GM19372 (cell line): ENCODE measurements at regions not wholly inside any gene's neighbourhood (a gene's known extent, or its start where the extent isn't known, plus 50 kb on each side); places are given as distances from the start of the nearest gene placed in this dataset.
"Not testable (repeated sequence)": the region's sequence is repeated elsewhere in the genome, so short reads cannot be mapped to it uniquely, and the experiment has no call there.

Experiments used
- ATAC-seq: cut with Tn5 transposase; IDR thresholded peaks from one replicate; pipeline ENCODE4 v1.9.1; 2021; ENCODE audit warnings: mild to moderate bottlenecking, low read depth, moderate library complexity; ENCODE audit not compliant: unreplicated experiment

DNA sequence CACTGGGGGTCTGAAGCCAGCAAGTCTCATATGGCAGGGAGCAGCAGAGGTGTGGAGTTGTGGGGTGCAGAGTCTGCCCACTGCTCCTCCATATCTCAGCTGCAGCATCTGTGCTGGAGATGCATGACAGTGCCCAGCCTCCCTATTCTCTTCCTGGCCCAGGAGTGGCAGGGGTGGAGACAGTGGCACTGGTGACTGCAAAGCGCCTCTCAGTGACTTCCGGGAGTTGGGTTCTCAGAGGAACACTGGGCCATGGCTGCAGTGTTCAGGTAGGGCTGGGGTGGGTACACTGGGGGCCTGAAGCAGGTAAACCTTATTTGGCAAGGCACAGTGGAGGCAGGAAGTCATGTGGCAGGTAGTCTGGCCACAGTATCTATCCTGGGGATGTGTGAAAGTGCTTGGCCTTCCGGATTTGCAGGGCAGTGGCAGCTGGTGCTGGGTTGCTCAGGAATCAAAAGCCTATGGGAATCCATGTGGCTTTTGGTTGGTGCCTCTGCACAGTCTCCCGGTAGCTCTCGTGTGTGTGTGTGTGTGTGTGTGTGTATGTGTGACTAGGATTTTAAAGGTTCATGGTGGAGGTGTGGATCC, 60.3 kb upstream of the THUMPD2 start:
- ATAC-seq: no peak

DNA sequence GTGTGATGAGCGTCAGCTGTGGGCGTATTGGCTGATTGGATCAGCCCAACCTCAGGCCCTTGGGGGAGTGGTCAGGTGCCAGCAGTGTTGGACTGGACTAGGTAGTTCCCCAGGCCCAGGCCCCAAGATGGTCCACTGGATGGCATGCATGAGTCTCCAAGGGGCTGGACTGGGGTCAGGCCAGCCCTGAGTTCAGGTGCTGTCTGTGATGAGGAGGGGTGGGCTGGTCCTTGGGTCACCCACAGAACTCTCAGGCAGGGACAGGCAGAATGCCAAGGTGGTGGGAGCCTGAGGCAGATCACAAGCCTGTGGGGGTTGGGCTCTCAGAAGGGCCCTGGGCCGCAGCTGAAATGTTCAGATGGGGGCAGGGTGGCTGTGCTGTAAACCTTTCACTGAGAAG, 59.5 kb upstream of the THUMPD2 start:
- peak; percentile 14 for ATAC-seq

DNA sequence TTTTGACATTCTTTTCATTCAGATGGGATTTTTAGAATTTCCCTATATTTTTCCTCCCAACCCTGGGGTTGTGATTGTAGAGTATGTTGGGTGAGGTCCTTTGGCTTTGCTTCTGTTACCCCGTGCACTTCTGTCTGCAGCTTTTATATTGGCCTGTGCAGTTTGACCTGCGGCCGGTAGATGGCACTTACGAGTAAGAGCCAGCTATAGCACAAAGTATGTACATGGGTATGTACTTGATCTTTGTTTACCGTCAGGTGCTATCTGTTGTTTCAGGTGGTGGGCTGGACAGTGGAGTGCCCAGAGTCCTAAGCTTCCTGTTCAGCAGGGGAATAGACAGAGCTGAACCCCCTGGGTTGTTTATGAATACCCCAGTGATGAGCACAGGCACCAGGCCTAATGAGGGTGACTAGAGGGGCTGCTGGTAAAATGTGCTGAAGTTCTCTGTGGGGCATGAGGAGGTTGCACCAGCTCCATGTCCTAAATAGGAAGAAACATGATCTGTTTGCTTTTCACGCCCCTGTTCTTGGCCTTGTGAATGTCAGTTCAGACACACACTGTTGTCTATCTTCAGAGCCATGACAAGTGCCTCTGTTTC, 58.9 kb upstream of the THUMPD2 start:
- ATAC-seq: peak; percentile 87

DNA sequence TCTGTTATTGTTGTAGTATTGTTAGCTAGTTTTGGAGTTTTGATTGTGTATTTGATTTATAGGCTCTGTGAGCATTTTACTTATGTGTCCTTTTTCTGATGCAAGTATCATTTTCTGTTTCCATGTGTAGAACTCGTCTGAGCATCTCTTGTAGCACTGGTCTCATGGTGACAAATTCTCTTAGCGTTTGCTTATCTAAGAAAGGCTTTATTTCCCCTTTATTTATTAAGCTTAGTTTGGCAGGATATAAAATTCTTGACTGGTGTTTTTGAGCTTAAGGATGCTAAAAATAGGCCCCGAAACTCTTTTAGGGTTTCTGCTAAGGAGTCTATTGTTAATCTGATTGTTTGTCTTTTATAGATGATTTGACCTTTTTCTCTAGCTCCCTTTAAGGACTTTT, 57.6 kb upstream of the THUMPD2 start:
- no peak for ATAC-seq

DNA sequence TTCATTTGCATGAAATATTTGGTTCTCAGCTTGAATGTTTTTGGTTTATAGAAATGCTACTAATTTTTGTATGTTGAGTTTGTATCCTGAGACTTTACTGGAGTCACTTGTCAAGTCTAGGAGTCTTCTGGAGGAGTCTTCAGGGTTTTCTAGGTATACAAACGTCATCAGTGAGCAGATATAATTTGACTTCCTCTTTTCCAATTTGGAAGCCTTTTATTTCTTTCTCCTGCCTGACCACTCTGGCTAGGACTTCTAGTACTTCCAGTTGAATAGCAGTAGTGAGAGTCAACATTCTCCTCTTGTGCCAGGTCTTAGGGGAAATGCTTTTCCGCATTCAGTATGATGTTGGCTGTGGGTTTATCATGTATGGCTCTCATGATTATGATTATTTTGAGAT, 55.4 kb upstream of the THUMPD2 start:
- ATAC-seq: no peak

DNA sequence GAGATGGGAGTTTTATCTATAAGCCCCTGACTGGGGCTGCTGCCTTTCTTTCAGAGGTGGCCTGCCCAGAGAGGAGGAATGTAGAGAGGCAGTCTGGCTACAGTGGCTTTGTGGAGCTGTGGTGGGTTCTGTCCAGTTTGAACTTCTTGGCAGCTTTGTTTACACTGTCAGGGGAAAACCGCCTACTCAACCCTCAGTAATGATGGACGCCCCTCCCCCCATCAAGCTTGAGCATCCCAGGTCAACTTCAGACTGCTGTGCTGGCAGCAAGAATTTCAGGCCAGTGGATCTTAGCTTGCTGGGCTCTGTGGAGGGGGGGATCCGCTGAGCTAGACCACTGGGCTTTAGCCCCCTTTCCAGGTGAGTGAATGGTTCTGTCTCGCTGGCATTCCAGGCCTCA, 51.6 kb upstream of the THUMPD2 start:
- ATAC-seq: not testable (repeated sequence)
